HG02870 (cell line): ENCODE measurements at regions not wholly inside any gene's neighbourhood (a gene's known extent, or its start where the extent isn't known, plus 50 kb on each side); places are given as distances from the start of the nearest gene placed in this dataset.

Experiments used
- ATAC-seq: cut with Tn5 transposase; IDR thresholded peaks from one replicate; pipeline ENCODE4 v1.9.1; 2021; ENCODE audit warnings: mild to moderate bottlenecking, moderate library complexity; ENCODE audit not compliant: unreplicated experiment

DNA sequence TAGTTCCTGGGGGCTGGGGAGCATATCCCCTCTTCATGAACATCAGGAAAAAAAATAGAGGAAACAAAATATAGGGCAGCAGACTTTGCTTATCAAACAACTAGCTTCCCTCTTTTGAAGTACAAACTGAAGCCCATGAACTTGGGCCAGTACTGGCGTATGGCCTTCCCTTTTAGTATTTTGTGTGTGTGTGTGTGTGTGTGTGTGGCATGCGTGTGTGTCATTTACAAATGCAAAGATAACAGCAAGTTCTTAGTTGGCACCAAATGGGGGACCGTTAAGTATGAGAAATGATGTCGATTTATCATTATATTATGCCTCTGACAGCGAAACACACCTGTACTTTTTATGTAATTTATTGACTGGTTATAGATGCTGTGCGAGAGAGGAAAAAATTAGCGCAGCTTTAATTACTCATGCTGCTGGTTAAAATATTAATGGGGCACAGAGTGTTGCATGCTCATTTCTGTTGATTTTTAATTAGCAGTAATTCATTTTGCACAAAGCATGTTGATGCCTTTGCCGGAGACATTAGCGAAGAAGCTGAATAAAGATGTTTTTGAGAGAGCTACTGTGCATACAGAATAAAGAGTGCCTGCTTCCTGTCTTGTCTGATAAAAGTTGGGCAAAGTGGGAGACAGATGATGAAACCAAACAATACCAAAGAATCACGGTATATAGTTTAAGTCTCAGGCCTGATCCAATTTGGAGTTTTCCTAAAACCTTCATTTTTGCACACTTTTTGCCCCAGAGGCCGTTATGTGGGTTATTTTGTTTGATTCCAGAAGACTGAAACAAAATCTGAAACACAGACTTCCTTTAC lies 297.1 kb downstream of the SATB1 start:
- ATAC-seq: no peak

DNA sequence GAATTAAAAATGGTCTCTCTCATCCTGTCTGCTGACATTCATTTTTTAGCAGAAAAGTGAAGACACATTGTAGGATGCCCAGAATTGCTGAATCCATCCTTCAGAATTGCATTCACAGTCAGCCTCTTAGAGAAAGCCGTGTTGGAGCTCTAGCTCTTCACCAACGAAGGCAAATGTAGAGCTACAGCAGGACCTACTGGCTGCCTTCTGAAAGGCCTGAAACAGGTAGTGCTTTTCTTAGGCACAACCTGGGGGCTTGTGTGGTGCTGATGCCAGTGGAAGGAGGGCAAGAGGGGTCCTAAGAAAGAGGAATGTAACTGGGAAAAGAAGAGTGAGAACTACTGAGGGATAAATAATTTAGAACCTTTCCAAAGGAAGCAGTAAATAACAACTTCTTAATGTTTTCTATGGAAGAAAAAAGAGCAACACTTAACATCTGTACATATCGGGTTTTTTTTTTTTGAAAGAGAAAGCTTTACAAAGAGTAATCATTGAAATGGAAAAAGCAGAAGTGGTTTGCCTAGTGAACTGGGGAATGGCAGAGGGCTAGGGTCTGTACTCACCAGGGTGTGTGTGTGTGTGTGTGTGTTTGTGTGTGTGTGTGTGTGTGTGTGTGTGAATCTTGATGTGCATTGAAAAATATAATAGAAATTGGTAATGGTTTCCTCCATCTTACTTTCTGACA lies 297.8 kb downstream of the SATB1 start:
- ATAC-seq: peak; percentile 89

DNA sequence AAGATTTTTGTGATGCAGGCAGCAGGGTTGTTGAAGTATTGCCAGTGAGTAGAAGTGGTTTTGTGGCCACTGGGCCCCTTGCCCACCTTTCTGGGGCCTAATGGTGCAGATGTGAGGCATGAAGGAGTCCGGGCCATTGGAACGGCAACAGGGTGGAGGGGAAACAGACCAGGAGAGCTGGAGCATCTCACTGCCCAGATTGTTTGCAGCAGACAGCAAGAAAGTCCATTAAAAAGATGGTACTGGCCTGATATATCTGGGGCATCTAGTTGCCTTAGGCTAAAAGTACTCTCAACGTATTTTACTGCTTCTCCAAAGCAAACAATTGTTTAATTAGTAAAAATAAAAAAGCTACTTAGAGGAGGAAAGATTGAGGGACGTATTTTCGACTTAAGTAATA lies 298.4 kb downstream of the SATB1 start:
- no peak for ATAC-seq

DNA sequence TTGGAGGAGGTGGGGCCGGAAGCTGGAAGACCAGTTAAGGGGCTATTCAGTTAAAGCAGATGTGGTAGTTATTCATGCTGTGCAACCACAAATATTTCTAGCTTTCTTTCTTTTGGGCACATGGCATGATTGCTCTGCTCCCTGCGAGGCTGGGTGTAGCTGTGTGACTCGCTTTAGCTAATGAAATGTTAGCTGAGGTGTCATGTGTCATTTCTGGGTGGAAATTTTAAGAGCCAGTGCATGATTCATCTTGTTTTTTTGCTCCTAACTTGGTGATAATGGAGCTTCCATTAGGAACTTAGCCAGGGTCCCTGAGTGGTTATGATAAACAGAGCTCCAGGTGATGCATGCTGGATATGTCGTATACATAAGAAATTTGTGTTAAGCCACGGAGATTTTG lies 300.6 kb downstream of the SATB1 start:
- ATAC-seq: no peak

DNA sequence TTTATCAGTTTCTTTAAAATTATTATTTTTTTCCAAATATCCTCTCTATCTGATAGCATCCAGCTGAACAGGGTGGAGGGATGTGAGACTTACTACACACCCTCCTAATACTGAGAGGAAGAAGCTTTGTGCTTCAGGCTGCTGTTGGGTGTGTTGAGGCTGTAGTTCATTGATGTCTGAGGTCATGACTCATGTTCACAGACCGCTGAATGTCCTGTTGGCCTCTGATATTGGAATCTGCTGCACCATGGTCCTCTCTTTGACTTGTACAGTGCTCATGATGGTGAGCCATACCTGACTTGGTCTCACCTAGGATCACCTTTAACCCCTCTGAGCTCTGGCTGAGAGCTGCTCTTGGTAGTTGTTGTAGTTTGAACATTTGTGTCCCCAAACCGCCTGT lies 302.9 kb downstream of the SATB1 start:
- ATAC-seq: no peak

DNA sequence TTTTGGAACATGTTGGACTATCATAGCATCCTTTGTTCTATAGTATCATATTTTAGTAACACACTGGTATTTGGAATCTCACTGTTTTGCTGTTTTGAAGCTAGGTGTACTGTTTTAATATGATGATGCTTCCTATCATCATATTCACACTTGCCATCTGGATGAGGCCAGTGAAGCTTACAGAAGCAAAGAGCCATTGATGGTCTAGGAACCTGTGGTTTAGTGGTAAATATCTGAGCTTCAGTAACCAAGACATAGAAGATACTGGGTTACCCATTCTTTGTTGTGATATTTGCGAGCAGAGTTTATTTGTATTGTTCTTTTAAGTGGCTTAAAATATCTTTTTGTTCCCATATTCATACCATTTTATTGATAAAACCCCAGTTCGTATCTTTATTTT lies 304.1 kb downstream of the SATB1 start:
- ATAC-seq: no peak

DNA sequence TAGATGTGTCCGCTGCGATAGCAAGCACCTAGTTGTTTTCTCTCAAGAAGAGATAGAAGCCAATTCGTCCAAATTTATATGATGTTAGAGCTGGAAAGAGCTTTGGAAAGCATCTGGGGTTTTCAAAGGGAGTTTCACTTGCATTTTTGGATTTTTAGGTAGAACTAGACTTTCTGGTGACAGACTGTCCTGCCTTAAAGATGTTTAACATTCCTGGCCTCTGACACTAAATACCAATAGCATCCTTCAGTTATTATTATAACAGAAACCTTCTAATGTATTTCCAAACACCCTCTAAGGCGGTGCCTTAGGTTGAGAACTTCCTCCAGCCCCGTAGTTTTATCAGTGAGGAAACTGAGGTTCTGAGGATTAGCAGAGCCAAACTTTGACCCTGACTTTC lies 305.3 kb downstream of the SATB1 start:
- ATAC-seq: no peak

DNA sequence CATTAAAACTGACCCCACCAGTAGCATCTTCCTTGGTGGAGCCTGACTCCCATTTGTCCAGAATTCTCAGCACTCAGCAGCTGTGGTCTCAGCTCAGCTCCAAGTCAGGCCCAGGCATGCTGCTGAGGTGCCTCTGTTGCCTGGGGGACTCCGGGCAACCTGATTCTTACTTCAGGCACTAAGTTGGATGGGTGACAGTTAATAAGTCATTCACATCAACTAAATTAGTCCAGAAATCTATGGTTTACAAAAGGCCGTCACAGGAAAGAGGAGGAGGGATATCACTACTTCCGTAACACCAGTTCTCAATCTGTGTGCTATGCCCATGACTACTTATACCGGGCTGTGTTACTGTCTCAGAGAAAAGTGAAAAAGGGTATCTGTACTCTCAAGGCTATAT lies 310.2 kb downstream of the SATB1 start:
- no peak for ATAC-seq

DNA sequence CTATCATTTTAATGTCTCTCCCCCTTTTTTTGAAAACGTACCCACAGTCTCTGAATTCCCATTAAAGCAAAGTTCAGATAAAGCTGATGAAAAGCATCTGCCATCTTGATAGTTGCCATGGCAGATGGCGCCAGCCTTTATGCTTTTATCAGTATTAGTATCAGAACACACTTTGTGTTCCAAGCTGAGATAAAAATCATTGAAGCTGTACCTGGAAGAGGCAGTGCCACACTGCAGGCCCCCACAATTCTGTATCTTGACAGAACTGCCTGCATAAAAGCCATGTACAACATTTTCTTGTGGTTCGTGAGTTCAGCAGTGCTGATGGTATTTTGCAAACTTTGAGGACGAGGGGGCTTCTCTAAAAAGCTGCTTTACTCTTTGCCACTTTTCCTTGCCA lies 311.7 kb downstream of the SATB1 start:
- no peak for ATAC-seq

DNA sequence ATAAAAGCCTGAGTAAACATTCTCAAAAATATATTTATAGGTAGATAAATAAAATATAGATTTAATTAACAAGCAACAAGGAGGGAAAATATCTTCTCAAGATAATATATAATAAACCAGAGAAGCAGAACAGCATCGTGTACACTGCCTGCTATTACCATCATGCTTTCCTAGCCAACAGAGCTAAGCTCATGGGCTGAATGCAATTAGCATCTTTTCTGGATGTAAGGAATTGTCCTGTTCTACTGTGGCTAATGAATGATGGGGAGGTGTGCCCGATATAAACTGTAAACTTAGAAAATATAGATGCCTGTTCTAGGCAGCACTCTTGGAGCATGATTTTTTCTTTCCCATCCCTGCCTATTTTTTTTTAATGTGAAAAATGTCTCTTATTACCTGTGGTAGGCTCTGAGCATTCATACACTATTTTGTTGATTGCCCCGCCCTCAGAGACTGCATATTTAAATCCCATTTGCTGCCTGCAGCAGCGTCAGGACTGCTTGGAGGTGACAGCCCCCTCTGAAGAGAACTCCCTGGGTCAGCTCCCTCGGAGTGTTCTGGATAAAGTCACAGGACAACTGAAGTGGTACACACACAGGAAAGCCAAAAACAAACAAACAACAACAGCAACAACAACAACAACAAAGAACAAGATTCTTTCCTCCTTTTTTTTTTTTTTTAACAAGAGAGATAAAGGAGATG lies 312.3 kb downstream of the SATB1 start:
- ATAC-seq: no peak

DNA sequence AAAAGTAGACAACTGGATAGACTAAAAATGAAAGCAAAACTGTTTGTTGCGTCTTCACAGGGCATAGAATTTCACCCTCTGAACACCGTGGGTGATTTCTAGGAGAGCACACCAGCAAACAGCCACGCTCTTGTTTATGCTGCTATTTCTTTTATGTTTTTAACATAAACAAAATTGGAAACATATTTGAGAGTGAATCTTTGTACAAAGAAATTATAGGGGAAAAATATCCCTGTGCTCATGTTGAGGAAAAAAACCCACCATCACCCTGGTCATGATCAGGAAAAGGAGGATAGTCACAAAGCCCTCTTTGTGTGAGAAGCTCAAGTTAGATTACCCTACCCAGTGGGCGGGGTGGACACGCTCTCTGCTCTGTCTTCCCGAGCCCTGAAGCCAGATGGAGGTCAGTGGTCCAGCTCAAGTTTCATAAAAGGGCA lies 313.3 kb downstream of the SATB1 start:
- peak; percentile 94 for ATAC-seq

DNA sequence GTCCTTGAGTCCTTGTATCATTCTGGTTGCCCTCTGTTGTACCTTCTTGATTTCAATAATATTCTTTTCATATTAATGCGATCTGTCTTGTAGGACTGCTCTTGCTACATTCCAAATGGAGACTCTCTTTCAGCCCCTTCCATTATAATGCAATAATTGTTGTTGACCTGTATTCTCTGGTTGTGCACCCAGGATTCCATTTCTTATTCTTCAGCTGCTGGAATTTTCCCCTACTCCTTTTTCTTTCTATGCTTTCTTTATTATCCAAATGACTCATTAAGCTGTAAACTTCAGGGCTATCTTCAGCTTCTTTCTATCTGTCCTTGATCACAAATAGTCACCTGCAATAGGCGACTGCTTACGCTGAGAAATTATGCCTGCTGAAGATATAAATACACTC lies 321.5 kb downstream of the SATB1 start:
- no peak for ATAC-seq

DNA sequence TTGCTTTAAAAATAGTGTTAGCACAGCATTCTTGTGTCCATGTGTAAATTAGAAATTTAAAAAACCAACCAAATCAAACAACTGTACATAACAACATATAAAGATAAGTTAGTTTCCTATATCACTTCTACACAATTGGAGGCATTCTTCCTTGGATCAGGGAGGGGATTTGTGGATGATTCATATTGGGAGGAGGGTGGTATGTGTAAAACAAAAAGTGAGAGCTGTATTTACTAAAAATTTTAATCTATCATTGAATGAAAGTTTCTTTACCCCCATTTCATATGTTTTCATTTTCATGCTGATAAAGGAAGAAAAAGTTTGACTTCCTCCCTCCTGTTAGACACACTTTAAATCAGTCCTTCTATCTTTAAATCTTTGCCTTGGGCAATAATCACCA lies 325.0 kb downstream of the SATB1 start:
- ATAC-seq: no peak

DNA sequence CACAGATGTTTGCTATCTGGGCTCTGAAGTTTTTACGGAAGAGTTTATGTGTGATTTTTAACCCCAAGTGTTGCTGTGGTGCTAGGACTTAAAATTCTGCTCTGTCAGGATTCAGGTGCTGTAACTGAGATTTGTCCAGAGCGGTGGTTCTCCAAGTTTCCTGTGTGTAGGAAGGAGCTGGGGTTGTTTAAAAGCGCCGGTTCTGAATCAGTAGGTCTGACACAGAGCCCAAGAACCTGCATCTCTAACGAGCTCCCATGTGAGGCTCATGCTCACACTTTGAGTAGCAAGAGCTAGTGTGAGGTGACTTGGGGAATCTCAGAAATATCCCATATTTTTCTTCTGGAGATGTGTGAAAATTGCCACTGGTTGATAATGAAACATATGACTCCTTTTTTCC lies 325.5 kb downstream of the SATB1 start:
- ATAC-seq: no peak

DNA sequence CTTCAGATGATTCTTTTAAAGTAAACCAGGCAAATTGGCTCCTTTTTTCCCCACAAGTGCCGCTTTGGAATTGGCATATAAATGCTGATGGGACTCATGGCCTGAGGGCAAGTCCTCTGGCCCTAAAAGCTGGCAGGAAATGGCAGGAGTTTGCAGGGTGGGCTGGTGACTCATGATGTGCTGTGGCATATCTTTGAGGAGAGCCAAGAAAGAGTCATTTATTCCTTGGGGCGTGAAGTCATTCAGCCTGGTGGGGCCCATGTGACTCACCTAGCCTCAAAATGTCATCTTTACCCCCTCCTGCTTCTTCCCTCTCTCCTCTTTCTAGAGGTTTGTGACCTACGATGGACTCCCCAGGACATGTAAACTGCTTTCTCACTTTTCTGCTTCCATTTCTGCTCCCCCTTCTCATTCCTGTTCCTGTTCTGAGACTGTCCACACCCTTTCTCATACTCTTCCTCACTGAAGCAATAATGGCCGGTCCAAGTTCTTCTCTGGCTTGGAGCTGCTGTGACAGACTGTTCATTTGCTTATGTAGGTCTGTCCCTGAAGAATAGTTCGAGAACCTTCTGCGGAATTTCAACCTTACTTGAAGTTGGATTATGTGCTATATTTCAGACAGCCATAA lies 326.1 kb downstream of the SATB1 start:
- ATAC-seq: no peak

DNA sequence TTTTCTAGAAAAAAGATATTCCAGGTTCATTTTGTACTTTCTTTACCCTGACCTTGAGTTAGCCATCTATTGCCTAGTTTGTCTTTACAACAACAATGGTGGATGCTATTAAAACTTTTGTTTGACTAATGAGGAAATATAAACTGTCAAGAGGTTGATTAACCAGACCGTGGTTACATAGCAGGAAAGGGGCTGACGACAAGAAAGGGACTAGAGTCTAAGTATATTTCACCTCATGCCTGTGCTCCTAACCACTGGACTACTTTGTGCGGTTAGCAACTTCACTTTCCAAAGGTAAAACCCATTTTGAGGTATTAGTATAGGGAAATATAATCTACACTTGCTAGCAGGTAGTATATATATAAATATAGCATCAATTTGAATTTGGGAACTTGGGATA lies 327.1 kb downstream of the SATB1 start:
- ATAC-seq: no peak

DNA sequence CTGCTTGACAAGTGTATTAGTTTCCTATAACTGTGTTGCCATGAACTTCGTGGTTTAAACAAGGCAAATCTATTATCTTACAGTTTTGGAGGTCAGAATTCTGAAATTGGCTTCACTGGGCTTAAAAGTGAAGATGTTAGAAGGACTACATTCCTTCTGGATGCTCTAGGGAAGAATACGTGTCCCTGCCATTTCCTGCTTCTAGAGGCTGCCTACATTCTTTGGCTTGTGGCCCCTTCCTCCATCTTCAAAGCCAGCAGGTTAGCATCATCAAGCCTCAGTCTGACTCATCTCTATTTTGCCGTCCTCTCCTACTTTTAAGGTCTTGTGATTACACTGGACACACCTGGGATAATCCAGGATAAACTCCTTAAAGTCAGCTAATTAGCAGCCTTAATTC lies 327.7 kb downstream of the SATB1 start:
- ATAC-seq: no peak

DNA sequence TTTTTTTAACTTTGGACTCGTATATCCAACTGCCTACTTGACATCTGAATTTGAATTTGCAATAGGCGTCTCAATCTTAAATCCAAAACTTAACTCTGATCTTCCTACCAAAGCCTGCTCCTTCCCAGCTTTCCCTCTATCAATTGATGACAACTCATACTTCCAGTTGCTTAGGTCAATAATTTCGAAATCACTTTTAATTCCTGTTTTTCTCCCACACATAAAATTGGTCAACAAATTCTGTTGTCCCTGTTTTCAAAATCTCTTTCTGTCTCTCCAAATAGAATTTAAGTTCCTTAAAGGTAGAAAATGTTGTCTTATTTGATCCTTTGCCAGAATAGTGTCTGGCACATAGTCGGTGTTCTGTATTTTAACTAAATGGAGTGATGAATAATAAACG lies 332.4 kb downstream of the SATB1 start:
- ATAC-seq: no peak

DNA sequence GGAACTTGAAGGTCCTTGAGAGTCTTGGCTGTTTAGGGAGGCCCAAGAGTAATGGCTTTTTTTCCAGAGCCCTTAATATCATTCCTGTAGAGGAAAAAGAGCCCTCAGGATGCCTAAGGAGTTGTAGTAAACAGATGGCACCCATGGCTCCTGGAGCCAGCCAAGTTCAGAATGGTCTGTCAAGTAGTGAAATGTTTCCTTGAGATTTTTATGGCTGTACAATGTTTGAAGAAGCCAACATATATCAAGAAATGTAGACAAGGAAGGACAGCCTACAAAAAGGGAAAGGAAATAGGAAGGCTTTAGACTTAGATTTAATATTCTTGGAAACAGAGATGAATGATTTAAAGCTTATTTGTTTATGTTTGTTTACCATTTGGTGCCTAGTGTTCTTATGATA lies 334.8 kb downstream of the SATB1 start:
- no peak for ATAC-seq

DNA sequence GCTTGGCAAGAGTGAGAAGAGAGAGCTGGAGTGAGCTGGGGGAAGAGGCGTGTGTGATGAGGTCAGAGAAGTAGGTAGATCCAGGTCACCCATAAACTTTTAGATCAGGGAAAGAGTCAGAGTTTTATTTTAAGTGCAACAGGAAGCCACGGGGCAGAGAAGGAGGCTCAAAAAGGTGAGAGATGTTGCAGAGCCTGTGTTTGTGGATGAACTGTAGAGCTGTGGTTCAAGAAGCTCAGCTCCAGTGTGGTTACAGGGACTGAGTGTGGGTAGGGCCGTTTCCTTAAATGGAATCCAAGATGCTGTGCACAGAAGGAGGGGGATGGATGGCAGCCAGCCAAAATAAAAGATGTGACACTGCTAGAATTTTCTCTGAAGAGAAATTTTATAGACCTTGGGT lies 337.2 kb downstream of the SATB1 start:
- ATAC-seq: no peak

DNA sequence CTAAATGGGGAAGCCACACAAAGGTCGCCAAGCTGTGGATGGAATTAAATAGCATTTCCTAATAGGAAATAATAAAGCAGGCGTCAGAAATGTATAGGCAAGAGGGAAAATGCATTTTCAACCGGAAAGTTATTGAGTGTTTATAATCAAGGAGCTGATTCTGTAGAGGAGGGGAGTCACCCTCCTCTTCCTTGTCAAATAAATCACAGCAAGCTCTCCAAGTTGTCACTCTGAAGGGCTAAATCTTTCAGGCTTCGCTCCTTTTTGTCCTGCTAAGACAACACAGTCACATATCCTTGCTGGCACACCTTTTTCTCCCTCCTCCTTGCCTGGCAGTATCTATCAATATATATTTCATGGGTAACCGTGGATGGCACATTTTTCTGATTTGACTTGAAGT lies 338.4 kb downstream of the SATB1 start:
- ATAC-seq: no peak

DNA sequence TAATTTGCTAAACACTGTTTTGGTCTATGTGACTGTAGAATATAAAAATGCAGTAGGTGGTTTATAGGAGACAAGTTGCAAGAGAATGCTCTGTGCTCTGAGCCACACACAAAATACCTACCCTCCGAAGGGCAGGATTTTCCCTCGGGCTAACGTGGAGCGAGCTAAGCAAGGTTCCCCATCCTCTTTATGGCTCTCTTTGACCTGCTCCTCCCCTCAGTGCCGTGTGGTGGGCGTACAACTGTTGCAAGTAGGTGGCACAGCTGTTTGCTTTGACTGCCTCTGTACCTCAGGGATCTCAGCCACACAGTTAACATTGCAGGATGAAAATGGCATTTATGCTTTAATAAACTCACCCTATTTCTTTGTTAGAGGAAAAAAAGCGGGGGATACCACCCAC lies 339.1 kb downstream of the SATB1 start:
- ATAC-seq: no peak
